NCI-H2196 treated with DMSO at 0.1 percent for 48 hours (cell line): ENCODE measurements at regions not wholly inside any gene's neighbourhood (a gene's known extent, or its start where the extent isn't known, plus 50 kb on each side); places are given as distances from the start of the nearest gene placed in this dataset.

ENCODE experiments used
- DNase-seq: peaks from one replicate; lab custom pipeline; 2025; ENCODE audit not compliant: unreplicated experiment; lab: John Stamatoyannopoulos, UW

GRCh38 chr4:38230121-38230801 lies 270.1 kb downstream of the PTTG2 start:
- DNase-seq = no peak

- DNase-seq = no peak
These were observed 270.8 kb downstream of the PTTG2 start for GRCh38 chr4:38230821-38231563.

GRCh38 chr4:38231626-38232025 lies 271.4 kb downstream of the PTTG2 start:
- DNase-seq = no peak

GRCh38 chr4:38232741-38233140 lies 272.5 kb downstream of the PTTG2 start:
- no peak for DNase-seq

GRCh38 chr4:38233727-38234480 lies 273.7 kb downstream of the PTTG2 start:
- DNase-seq = no peak

- no peak for DNase-seq
These were observed 275.2 kb downstream of the PTTG2 start for GRCh38 chr4:38235354-38235753.

- DNase-seq = no peak
These were observed 275.8 kb downstream of the PTTG2 start for GRCh38 chr4:38236003-38236402.

GRCh38 chr4:38236503-38236902 lies 276.3 kb downstream of the PTTG2 start:
- DNase-seq = no peak

GRCh38 chr4:38237139-38237538 lies 276.9 kb downstream of the PTTG2 start:
- DNase-seq = no peak

GRCh38 chr4:38241541-38241940 lies 281.3 kb downstream of the PTTG2 start:
- no peak for DNase-seq

- no peak for DNase-seq
These were observed 281.9 kb downstream of the PTTG2 start for GRCh38 chr4:38242101-38242500.

GRCh38 chr4:38242822-38243387 lies 282.7 kb downstream of the PTTG2 start:
- no peak for DNase-seq

GRCh38 chr4:38243388-38244053 lies 283.3 kb downstream of the PTTG2 start:
- peak; percentile 2 for DNase-seq

GRCh38 chr4:38254825-38255224 lies 294.6 kb downstream of the PTTG2 start:
- DNase-seq = no peak

GRCh38 chr4:38255572-38255971 lies 295.4 kb downstream of the PTTG2 start:
- DNase-seq = no peak

- DNase-seq = no peak
These were observed 306.4 kb downstream of the PTTG2 start for GRCh38 chr4:38266616-38267015.

GRCh38 chr4:38268108-38268820 lies 308.1 kb downstream of the PTTG2 start:
- no peak for DNase-seq

- no peak for DNase-seq
These were observed 308.6 kb downstream of the PTTG2 start for GRCh38 chr4:38268837-38269236.

GRCh38 chr4:38273407-38273806 lies 313.2 kb downstream of the PTTG2 start:
- DNase-seq = no peak

GRCh38 chr4:38275331-38276100 lies 315.3 kb downstream of the PTTG2 start:
- DNase-seq = peak; percentile 33
